Activated naive CD4-positive, alpha-beta T cell treated with Interleukin-2 at 50 U/mL for 16 hours (primary cell): ENCODE measurements at regions not wholly inside any gene's neighbourhood (a gene's known extent, or its start where the extent isn't known, plus 50 kb on each side); places are given as distances from the start of the nearest gene placed in this dataset.
"Not testable (repeated sequence)": the region's sequence is repeated elsewhere in the genome, so short reads cannot be mapped to it uniquely, and the experiment has no call there.

ENCODE experiments used
- DNase-seq: peaks from one replicate; pipeline ENCODE4 v3.0.0-alpha.2; 2020

DNA sequence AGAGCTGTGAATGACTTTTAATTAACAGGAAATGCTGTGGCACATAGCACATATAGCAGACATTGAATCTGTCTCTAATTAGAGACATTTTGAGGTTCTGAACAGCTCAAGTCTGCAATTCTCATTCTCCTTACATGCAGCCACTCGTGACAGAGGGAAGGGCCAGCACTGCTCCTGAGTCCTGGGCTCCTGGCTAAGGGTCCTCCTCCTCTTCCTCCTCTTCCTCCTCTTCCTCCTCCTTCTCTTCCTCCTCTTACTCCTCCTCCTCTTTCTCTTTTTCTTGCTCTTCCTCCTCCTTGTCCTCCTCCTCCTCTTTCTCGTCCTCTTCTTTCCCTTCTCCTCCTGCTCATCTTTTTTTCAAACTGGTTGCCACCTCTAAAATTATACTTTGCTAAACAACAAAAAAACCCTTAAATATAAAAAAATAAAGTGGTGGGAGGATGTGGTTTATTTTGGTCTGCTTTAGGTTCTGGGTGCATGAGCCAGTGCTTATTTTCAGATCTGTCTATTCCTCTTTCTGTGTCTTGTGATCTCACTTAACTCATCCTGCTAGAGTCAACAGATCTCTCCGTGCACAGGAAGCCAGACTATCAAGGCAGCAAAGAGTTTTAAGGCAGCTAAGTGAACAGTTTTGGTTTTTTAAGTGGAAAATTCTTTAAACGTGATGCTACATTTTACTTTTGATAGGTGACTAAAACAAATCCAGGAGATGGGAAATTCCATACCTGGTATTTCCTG, 159.3 kb downstream of the CD83 start:
- no peak for DNase-seq

DNA sequence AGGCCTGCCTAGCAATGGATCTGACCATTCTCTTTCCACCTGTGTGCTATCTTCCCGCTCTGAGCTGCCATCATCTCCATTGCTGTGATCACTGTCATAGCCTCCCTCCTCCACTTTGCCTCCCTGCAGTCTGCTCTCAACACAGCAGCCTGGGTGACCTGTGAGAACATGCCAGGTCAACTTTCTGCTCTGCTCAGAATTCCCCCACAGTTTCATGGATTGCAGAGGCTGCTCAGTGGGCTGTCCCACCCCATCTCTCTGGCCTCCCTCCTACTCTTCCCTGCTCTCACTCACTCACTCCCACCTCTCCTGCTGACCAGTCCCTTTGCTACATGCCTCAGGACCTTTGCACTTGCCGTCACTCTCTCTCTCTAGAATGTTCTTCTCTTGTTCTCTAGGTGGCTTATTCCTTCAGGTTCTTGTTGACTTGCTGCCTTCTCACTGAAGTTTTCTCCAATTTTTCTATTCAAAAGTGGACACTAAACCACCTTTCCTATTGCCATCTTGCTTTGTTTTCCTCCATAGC, 159.9 kb downstream of the CD83 start:
- no peak for DNase-seq

DNA sequence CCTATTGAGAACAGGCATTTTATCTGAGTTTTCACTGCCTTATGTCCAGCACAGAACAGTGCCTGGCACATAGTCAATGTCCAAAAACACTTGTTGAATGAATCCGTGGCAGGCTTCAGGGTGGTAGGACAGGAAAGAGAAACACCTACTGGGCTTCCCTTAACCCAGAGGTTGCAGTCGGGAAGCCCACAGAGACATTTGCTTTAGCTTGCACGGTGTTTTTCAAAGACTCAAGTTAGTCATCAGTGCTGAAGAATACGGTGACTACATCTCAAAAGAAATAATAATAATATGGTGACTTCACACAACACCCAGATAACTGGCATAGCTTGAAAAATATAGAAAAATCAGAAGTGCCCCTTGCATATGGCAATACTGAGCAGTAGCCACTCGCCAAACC, 160.4 kb downstream of the CD83 start:
- no peak for DNase-seq

DNA sequence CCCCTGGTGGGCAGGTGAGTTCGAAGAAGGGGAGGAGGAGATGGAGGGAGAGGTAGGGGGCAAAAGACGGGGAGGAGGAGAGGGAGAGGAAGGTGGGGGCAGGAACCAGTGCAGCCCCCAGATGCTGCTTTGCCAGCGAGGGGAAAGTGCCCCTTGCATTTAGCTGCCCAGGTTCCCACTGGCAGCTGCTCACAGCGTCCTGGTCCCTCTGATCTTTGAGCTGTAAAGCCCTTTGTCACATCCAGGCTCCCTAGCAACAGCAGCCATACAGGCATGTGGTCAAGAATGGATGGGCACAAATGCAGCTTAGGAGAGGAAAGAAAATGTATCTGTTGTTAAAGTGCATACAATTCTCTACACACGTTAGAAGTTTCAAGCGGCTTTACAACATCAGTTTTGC, 160.9 kb downstream of the CD83 start:
- no peak for DNase-seq

DNA sequence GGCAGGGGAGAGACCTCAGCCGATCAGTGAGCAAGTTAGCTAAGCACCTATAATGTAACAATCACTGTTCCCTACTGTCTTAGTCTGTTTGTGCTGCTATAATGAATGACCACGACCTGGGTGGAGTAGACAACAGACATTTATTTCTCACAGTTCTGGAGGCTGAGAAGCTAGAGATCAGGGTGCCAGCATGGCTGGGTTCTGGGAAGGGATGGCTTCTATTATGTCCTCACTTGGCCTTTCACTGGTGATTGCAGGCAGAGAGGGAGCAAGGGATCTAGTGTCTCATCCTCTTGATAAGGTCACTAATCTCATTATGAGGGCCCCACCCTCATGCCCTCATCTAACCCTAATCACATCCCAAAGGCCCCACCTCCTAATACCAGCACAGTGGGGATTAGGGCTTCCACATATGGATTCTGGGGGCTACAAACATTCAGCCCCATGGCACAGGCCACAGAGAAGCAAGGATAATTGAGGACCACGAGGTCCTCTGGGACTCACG, 162.5 kb downstream of the CD83 start:
- no peak for DNase-seq

DNA sequence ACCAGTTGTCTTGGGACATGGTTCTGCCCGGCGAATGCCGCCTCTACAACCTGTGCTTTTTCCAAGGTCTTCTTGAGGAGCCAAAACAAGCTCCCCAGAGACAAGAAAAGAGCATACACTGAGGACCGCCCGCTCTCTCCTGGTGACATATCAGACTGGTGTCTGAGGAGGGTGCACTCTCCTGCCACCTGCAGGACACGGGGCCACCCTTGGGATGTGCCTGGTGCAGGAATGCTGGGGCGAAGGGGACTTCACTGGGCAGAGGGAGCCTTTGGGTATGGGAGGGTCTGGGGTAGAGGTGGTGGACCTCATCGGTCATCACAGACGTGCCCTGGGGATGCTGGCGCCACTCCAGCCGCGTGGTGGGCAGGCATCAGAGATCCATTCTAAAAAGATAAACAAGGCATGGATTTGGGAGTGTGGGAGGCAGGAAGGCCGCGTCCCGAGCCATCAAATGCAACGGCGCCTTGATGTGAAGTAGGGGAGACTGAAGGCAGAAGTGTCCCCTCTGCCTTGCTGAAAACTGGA, 163.3 kb downstream of the CD83 start:
- DNase-seq, result no peak

DNA sequence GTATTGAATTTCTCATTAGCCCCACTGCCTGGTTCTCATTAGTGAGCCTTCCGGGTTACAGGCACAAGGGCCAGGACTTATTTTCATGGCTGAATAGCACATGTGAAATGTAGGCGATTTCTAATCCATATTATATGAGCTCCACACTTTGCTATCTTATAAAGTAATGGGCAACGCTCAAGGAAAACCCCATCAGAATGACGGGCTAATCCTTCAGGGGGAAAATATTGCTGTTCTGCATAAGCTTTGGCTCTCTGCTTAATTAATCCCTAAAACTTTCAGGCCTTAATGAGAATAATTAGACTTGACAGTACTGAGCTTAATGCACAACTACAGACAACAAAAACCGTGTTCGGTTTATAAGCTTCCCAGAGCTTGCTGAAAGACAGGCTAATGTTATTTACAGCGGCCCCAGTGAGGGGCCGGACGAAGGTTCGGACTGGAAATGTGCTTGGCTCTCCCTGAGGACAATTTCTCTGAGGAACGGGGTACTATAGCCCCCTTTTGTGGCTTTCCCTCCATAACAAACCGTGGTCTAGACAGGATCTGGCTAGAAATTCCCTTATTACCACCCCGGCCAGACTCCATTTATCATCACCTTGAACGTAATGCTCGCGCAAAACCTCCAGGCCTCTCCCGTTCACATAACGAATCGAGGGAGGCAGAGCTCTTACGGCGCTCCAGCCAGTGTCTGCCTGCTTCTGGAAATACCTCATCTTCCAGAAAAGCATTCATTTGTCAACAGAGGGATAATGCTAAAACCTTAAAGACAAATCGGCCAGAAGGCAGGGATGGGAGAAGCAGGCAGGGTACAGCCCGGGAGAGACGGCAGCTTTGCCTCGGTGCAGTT, 164.5 kb downstream of the CD83 start:
- no peak for DNase-seq

DNA sequence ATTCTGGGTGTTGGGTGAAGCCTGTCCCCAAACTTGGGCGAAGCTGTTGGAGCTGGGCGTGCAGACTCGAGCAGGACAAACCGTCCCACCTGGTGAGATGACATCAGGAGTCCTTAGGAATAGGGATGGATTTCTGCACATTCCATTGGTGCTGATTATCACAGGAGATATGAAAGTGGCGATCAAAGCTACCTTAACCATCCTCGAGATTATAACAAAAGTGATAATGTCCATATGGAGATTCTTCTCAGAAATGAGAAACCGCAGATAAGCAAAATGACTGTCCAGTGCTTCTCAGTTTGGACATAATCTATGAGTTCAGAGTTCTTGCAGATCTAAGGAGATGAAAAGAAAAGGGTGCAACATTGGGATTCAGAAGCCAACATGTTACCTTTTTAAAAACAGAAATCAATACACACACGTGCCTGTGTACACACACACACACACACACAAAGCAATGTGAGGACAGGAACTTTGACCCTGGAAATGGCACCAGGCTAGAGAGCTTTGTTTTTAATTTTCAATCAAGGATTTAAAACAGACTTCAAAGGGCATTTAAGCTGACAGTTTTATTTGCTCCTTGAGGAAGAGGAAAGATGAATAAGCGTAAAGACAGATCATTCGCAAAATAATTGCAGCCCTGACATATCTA, 165.4 kb downstream of the CD83 start:
- no peak for DNase-seq

DNA sequence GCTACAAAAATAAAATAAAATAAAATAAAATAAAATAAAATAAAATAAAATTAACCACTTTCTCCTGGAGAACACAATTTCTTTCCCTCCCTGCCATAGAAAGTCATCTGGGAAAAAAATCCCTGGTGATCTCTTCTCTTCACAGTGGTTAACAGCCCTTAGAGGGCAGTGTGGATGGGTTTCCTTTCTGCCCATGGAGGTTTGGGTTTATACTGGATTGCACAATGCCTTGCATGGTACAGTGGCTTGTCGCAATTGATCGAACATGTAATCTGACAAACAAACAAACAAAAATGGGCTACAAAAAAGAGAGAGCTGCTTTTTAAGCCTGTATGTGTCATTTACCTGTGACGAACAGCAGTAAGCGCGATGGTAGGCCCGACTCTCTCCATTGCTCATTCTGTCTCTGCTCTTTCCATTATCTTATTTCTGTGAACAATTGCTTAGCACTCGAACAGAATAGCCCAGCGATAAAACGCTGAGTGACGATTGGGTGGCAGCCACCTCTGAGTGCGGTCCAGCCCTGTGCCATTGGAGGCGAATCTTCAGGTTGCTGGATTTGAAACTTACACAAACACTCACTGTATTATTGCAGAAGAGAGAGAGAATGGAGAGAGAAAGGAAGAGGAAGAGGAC, 166.1 kb downstream of the CD83 start:
- DNase-seq, result no peak

DNA sequence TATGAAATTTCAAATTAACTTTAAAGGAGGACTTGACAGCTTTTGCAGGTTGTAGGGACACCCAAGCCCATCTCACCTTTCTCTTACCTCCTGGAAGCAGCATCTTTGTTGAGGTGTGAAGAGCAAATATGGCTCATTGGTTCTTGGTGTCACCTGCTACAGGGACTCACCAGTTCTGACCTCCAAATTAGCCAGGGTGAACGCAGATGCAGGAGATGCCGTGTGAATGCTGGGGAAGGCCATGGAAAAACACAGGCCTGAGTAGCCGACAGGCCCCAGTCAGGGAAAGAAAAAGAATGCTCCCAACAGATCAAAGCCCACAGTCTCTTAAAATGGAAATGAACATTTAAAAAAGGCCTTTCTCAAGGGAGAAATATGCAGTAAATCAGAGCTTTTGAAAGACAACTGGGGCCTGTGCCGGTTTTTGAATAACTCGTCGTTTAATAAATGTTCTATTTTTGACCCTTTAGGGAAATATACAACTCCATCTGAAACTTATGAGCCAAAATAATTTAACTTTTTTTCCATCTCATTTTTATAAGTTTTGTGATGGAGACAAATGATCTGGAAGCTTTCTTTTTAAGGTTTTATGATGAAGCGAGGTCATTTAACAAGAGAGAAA, 167.5 kb downstream of the CD83 start:
- DNase-seq, result no peak

DNA sequence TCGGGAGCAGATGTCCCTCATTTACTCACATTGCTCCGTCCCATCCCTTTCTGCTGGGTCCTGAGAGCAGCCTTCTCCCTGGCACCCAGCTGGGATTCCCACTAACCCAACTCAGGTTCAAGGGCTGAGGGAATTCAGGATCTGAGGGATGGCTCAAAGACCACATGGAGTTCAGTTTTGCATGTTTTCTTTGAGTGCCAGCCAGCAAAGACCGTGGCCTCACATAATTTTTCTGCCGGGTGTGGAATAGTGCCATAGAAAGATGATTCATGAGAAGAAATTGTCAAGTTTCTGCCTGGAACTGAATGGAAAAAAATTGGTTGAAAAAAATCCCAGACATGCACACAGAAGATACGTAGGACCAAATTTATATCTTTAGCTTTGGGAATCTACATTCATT, 168.6 kb downstream of the CD83 start:
- no peak for DNase-seq

DNA sequence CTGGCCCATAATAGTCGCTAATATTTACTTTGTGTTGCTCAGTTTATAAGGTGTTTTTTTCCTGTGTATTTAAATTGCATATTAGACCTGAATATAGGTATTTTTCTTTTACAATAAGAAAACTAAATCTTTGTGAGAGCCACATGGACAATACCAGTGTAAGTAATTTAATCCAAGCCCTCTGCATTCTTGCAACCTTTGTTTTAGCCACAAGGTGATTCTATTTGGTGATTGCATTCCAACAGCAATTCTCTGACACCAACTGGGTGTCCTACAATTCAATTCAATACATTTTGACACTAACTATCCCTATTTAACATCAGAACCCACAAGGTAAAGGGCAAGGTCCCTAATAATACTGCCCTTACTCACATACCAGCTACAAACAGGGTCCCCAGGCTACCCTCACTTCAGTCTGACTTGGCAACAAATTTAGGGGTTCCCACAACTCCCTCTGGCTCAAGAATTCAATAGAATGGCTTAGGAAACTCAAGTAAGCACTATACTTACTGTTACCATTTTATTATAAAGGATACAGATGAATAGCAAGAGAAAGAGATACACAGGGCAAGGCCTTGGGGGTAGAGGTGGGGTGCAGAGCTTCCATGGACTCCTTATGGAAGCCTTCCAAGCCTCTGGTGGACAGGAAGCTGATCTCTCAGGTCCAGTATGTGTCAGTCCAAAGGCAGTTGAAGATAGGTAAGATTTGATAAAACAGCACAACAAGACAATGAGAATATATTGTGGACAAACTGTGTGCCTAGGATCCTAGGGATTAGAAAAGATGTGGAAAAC, 169.3 kb downstream of the CD83 start:
- no peak for DNase-seq

DNA sequence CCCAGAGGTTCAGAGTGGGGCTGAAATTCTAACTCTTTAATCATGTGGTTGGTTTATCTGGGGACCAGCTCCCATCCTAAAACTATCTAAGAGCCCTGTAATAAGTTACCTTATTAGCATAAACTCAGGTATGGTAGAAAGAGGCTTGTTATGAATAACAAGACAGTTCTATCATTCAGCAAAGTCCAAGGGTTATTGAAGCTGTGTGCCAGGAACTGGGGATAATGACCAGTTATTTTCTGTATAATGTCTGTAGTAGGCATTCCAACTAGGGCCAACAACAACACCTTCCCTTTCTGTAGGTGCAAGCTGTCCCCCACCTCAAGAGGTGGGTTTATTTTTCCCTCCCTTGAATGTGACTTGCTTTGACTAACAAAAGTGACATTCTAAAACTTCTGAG, 170.1 kb downstream of the CD83 start:
- no peak for DNase-seq

DNA sequence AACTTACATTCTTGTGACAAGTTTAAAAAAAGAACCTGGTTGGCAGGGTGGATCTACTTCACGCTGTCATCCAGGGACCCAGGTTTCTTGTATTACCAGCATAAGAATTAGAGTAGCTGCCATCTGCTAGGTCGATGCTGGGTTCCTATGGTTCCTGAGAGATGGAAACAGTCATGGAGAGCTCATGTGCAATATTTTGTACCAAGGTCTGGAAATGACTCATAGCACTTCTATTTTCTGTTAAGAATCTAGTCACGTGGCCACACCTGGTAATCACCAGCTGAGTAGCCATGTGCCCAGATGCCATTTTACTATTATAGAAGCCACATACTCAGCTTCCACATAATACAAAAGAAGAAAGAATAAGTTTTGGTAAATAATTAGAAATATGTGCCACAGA, 171.3 kb downstream of the CD83 start:
- DNase-seq, result no peak

DNA sequence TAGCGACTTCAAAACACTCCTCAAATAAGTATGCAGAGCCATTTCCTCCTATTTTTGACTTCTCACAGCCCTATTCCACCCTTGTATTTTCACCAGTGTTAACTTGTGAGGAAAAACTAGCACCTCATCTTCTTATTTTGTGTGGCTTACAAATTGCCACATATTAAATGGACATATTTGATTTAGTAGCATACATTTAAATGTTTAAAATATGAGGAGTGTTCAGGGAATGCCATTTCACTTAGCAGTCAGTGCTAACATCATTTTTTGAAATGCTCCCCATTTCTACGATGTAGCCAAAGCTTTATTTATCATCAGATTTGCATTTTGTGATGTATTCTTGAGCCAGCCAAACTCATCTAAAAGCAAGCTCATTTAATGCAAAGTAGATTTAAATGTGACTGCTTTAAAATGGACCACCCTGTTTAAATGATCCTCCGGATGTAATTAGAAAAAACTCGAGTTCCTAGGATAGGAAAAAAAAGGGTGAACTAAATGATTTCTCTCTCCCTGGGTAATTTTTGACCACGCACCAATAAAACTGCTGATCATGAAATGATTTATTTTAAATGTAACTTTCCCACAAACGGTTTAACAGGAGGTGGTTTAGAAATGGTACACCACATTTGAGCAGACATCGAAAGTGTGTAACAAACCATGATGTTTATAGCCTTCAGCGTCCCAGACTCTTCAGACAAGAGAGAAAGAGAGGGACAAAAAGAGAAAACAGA, 172.6 kb downstream of the CD83 start:
- no peak for DNase-seq

DNA sequence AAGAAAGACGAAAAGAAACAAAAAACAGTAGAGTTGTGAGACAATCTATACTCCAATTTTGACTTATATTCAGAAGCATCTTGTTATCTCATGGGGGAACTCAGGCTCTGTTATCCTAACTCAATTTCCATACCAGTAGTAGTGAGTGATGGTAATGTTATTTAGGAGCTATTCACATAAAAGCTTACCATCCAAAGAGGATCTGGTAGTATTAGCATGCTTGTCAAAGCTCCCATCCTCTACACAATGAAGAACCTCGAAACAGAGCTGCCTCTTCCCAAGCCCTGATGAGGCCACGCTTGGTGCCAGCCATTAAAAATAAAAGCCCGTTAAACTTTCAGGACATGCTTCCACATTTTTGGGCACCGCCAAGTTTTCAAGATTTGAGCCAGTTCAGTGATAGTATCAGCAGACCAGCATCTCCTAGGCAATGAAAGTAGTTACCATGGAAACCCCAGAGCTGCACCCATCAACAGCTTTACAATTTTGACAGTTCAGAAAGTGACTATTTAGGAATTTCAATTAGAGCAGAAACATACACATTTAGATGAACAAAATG, 173.3 kb downstream of the CD83 start:
- DNase-seq, result no peak

DNA sequence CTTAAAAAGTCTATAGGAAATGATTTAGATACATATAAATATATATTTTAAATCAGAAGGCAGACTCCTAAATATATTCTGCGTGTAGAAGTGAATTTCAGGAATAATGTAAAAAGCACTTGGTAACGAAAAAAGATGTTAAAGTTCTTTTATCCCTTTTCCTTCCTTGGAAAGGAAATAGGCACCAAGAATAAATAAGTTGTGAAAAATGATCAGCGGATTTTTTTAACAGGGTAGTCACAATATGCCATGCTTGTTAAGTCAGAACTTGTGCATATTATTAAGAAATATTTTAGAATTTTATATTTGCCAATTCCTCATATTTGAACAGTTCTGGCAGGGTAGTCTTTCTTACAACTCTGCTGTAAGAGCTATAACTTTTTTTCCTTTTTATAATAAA, 173.8 kb downstream of the CD83 start:
- DNase-seq, result no peak

DNA sequence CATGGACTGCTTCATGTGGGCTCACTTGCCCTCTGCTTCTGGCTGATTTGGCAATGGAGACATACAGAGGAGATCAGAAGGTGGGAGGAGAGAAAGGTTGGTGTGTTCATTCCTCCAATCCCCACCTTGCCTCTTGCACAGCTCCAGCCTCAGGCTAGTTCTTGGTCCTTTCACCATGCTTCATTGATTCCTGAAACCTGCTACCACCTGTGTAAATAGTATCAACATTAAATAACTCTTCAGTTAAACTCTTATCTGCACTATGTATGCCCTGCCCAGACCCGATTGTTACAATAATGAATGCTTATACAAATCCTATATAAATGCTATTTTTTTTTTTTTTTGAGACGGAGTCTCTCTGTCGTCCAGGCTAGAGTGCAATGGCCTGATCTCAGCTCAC, 174.5 kb downstream of the CD83 start:
- DNase-seq, result no peak

DNA sequence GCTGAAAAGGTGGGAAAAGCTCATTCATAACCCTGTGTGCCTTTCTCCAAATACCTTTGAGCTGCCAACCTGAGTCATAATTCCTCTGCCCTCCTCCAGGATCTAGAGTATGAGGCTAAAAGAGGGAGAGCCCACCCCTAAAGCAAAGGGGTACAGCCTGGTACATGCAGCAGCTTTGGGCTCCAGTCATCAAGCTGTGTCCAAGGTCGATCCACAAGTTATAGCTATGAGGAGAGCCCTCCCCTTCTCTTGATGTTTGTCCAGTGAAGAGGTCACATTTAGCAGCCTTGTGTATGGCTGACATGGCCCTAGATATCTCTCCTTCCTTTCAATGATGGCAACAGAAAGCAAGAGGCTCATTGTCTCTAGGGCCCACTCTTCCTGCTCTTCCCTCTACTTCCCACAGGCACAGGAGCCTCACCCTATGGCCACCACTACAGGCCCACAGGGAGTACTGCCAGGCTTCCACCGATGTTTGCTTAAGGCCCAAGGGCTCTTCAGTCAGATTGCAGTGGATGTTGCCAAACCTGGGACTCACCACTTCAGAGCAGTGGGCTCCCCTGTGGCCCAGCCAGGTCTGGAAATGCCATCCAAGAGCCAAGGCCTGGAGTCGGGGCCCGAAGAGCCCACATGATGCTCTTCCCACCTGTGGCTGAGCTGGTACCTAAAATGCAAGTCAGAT, 176.8 kb downstream of the CD83 start:
- DNase-seq, result no peak

DNA sequence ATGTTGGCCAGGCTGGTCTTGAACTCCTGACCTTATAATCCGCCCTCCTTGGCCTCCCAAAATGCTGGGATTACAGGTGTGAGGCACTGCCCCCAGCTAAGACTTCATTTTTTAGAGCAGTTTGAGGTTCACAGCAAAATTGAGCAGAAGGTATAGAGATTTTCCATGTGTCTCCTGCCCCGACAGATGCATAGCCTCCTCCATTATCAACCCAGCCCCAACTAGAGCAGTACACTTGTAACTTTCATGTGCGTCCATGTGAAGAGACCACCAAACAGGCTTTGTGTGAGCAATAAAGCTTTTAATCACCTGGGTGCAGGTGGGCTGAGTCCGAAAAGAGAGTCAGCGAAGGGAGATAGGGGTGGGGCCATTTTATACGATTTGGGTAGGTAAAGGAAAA, 179.1 kb downstream of the CD83 start:
- DNase-seq, result not testable (repeated sequence)
